Hindlimb muscle (tissue), 1 donor: ENCODE measurements at regions not wholly inside any gene's neighbourhood (a gene's known extent, or its start where the extent isn't known, plus 50 kb on each side); places are given as distances from the start of the nearest gene placed in this dataset.

ENCODE experiments used
- DNase-seq: peaks from one replicate; pipeline ENCODE4 v3.0.0-alpha.2; 2013

- DNase-seq: no peak
Measured at GRCh38 chr7:131087756-131088658, 239.7 kb upstream of the MKLN1 start.

- no peak for DNase-seq
Measured at GRCh38 chr7:131090188-131090587, 237.5 kb upstream of the MKLN1 start.

DNA sequence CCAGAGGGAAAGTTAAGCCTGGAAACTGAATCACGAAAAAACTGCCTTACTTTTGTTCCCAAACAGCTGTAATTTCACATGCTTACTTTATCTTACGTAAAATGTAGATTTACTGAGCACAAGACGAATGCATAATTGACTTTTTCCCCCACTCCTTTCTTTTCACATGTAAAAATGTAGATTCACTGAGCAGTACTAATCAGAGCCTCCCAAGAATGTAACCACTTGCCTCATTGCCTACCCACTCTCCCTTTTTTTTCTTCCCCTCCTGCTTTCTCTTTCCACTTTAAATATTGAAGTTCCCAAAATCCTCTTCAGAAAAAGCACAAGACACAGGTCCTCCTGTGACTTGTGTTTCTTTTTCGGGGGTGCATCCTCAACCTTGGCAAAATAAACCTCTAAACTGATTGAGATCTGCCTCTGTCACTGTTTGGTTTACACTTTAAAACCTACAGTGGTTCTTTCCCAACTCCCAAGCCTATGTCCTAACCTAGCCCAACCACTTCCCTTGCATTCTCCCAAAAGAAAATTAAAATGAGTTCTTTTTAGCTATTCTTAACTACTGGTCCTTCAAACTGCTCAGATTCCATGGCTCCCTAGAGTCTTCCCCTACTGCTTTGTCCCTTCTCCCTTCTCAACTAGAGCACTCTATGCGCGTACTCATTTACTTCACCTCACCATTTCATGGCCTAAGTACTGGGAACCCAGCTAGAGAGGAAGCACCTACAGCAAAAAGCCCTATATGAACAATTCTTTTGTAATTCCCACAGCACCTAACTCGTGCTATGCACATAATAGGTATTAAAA, 236.6 kb upstream of the MKLN1 start:
- DNase-seq: no peak

- DNase-seq: no peak
Measured at GRCh38 chr7:131094685-131095084, 233.0 kb upstream of the MKLN1 start.

GRCh38 chr7:131095346-131095745, 232.3 kb upstream of the MKLN1 start:
- no peak for DNase-seq

- DNase-seq: no peak
Measured at GRCh38 chr7:131096267-131096927, 231.3 kb upstream of the MKLN1 start.

- DNase-seq: no peak
Measured at GRCh38 chr7:131097662-131098376, 229.9 kb upstream of the MKLN1 start.

- DNase-seq: no peak
Measured at GRCh38 chr7:131098527-131098926, 229.1 kb upstream of the MKLN1 start.

GRCh38 chr7:131100357-131101054, 227.2 kb upstream of the MKLN1 start:
- no peak for DNase-seq

DNA sequence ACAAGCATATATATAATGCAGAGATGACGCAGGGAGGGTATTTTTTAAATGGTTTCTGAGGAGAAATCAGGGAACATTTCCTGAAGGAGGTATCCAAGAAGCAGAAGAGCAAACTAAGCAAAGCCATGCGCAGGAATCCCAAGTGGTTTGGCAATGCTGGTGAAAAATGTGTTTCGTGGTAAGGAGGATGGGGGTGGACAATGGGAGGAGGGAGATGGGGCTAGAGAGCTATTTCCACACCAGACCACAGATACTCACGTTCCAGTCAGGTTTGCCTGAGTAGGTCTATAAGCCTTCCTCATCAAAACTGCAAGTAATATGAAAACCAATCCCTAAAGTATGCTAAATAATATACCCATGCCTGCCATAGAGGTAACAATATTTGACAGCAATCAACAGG, 223.7 kb upstream of the MKLN1 start:
- no peak for DNase-seq

DNA sequence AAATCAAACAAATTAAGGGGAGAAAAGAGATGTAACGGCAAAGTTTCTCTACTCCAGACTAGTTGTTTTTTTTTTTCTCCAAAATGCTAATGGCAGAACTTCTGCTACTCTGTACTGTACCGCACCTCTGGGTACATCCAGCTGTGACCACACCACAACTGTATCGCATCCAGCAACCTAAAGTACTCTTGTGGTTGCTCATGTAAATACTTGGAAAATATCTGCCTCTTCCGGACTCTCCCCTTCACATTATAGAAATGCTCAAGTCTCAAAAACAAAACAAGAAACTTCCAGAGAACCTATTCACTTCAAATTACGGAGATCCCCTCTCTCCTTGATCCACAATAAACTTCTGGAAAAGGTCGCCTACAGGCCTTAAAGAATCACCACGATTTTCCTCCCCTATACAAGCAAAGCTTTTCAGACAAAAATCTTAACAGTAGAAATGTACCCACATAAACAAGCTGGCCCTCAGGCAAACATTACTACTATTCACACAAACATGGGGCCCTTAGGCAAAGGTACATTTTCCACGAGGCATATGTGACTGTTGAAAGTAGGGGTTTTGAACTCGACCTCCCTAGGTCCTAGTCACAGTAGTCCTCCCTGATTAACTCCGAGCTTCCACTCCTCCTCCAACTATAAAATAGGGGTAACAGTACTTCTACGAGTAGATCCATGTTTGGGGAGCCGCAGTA, 222.9 kb upstream of the MKLN1 start:
- DNase-seq: no peak

GRCh38 chr7:131105294-131105798, 222.3 kb upstream of the MKLN1 start:
- no peak for DNase-seq

GRCh38 chr7:131105799-131106680, 221.6 kb upstream of the MKLN1 start:
- DNase-seq: peak; percentile 48

- no peak for DNase-seq
Measured at GRCh38 chr7:131106681-131107336, 220.9 kb upstream of the MKLN1 start.

DNA sequence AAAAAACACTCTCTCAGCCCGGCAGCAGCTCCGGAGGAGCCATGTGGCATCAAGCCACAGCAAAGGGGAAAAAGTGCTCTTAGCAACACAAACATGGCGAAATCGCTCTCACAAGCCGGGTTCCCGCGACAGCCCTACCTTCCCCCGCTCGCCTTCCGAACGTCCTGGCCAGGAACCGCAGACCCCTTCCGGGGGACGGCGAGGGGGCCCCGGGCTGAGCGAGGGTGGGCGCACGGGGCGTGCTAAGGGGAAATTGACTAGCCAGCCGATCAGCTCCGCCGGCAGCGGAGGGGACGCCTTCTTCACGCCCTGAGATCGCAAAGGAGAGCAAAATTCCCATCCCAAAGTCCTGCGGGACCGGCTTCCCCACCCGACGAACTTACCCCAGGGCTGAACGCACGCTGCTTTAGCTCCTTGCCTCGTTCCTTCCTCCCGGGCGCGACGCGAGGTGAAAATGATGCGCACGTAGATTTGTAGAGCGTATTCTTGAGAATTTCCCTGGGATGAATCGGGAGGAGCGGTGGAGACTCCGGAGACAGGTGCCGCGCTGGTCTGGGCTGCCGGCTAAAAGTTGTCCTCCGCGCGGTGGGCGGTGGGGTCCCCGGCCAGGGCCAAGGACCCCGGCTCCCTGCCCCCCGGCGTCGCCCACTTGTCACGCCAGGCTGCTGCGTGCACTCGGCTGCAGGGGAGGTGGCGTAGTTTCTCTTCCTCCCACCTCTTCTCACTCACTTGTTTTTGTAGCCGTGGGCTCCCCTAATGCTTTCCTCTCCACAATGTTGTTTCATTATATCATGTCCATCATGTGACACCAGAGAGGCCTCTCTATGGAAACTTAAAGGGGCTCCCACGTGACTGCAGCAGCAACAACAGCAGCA, 220.1 kb upstream of the MKLN1 start:
- DNase-seq: peak; percentile 67

- no peak for DNase-seq
Measured at GRCh38 chr7:131108212-131108940, 219.3 kb upstream of the MKLN1 start.

GRCh38 chr7:131109011-131109758, 218.5 kb upstream of the MKLN1 start:
- DNase-seq: no peak
